ENCODE measurements at regions not wholly inside any gene's neighbourhood (a gene's known extent, or its start where the extent isn't known, plus 50 kb on each side); places are given as distances from the start of the nearest gene placed in this dataset.
A peak's percentile ranks its signal among the peaks of the same experiment; 100 is the strongest.

GRCh38 chr11:15723966-15724365, 609.2 kb downstream of the INSC start:
- intact Hi-C loops (cut with DNase I): no loop called here
- TF ChIP-seq CTCF (IDR thresholded peaks at IDR 0.05) (no peak), POLR2AphosphoS5 (IDR thresholded peaks at IDR 0.05) (no peak), POLR2A (IDR thresholded peaks at IDR 0.05) (no peak)
- no peak overlapping the region for H3K27ac ChIP-seq
- no peaks in the 10 kb centered on the region for H3K27me3 ChIP-seq (replicated peaks; ENCODE audit: insufficient read depth)
- no peak for DNase-seq (ENCODE audit: low spot score)
- H3K9me3 ChIP-seq: no peaks in the 10 kb centered on the region
- peaks cover 4% of the 10 kb centered on the region for H3K4me1 ChIP-seq (replicated peaks)
- no peaks in the 10 kb centered on the region for H3K36me3 ChIP-seq
- H3K4me3 ChIP-seq: no peak overlapping the region

GRCh38 chr11:15724601-15725000, 609.9 kb downstream of the INSC start:
- intact Hi-C loops (cut with DNase I): no loop called here
- Histone ChIP-seq H3K9me3 (no peaks in the 10 kb centered on the region), H3K4me1 (replicated peaks) (peaks cover 4% of the 10 kb centered on the region), H3K27me3 (replicated peaks; ENCODE audit: insufficient read depth) (no peaks in the 10 kb centered on the region), H3K27ac (peak overlapping the region in 1 of 2 donors; percentile 63), H3K36me3 (no peaks in the 10 kb centered on the region), H3K4me3 (no peak overlapping the region)
- DNase-seq (ENCODE audit: low spot score): no peak
- WGBS: 95% methylated on average over 3 of the region's 3 CpGs
- TF ChIP-seq POLR2A (IDR thresholded peaks at IDR 0.05): no peak
- TF ChIP-seq POLR2AphosphoS5 (IDR thresholded peaks at IDR 0.05): no peak
- no peak for TF ChIP-seq CTCF (IDR thresholded peaks at IDR 0.05)

DNA sequence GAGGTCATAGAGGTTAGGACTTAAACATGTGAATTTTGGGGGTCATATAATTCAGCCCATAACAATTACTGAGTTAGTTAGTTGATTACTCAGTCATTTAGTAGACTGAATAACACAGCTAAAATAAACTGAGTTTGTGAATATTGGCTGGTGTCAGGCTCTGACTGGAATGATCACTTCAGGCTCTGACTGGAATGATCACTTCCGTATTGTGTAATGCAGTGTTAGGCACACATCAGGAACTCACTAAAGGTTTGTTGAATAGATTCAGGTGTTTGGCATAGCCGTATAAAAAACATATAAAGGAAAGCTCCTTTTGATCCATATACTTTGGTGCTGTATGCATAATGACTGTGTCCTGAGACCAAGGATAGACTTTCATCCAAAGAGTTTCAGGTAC, 610.5 kb downstream of the INSC start:
- Histone ChIP-seq H3K36me3 (no peaks in the 10 kb centered on the region), H3K4me3 (no peak overlapping the region), H3K27me3 (replicated peaks; ENCODE audit: insufficient read depth) (no peaks in the 10 kb centered on the region), H3K27ac (peak overlapping the region; percentile 12 to 63), H3K9me3 (no peaks in the 10 kb centered on the region), H3K4me1 (replicated peaks) (peaks cover 4% of the 10 kb centered on the region)
- peak; percentile 51 for DNase-seq (ENCODE audit: low spot score)
- intact Hi-C loops (cut with DNase I): no loop called here
- peak; percentile 79 for TF ChIP-seq POLR2AphosphoS5 (IDR thresholded peaks at IDR 0.05)
- TF ChIP-seq CTCF (IDR thresholded peaks at IDR 0.05): no peak
- 62% methylated on average over 2 of the region's 2 CpGs for WGBS

- TF ChIP-seq CTCF (IDR thresholded peaks at IDR 0.05) (no peak), POLR2A (IDR thresholded peaks at IDR 0.05) (no peak)
- Histone ChIP-seq H3K27ac (no peak overlapping the region), H3K9me3 (no peaks in the 10 kb centered on the region), H3K4me1 (replicated peaks) (peaks cover 4% of the 10 kb centered on the region), H3K4me3 (no peak overlapping the region), H3K27me3 (replicated peaks; ENCODE audit: insufficient read depth) (no peaks in the 10 kb centered on the region), H3K36me3 (no peaks in the 10 kb centered on the region)
- intact Hi-C loops (cut with DNase I): no loop called here
- no peak for DNase-seq (ENCODE audit: low spot score)
- 73% methylated on average over 3 of the region's 3 CpGs for WGBS
Measured at GRCh38 chr11:15726221-15726746, 611.6 kb downstream of the INSC start.

DNA sequence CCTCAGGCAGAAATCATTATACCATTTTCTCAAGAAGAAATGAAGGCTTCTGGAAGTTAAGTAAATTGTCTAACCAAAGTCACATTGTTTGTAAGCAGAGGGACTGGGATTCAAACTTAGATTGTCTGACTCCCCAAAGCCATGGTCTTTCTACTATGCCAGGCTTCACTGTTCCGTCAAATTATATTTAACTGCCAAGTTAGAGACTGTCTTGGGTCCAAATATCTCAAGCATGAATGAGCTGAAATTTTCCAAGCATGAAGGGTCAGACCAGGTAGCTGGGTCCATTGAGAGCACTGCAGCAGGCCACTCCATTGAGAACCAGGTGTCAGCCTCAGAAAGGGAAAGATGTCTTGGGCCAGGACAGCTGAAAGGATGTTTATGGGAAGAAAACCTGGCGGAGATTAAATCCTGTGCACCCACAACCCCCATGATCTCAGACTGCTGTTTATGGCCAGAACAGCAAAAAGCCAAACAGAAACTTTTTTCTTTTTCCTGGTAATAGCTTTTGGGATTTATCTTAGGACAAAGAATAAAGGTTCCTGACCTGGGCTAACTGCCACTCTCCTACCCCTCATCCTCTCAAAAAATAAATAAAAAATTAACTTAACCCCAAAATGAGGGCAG, 612.3 kb downstream of the INSC start:
- Histone ChIP-seq H3K4me1 (replicated peaks) (peaks cover 4% of the 10 kb centered on the region), H3K4me3 (no peak overlapping the region), H3K27me3 (replicated peaks; ENCODE audit: insufficient read depth) (no peaks in the 10 kb centered on the region), H3K27ac (no peak overlapping the region), H3K36me3 (no peaks in the 10 kb centered on the region), H3K9me3 (no peaks in the 10 kb centered on the region)
- no peak for DNase-seq (ENCODE audit: low spot score)
- WGBS: 60% methylated on average over 2 of the region's 2 CpGs
- intact Hi-C loops (cut with DNase I): no loop called here
- TF ChIP-seq POLR2AphosphoS5 (IDR thresholded peaks at IDR 0.05) (no peak), POLR2A (IDR thresholded peaks at IDR 0.05) (no peak), CTCF (IDR thresholded peaks at IDR 0.05) (no peak)
